IMR-90 (cell line): ENCODE measurements at regions not wholly inside any gene's neighbourhood (a gene's known extent, or its start where the extent isn't known, plus 50 kb on each side); places are given as distances from the start of the nearest gene placed in this dataset.

ENCODE experiments used
- ATAC-seq: fragments of 200-7000 bp; cut with Tn5 transposase; 2 replicates; pipeline ENCODE4 v1.9.1; 2020; ENCODE audit warnings: low read depth, mild to moderate bottlenecking, moderate library complexity
- BruUV-seq: library from RNA; stranded (reverse); fragments of 400-500 nt; replicated peaks from 2 replicates; lab custom pipeline; 2021; lab: Mats Ljungman, UMichigan
- CTCF ChIA-PET: fragments of 300-600 bp; formaldehyde crosslinking; extraction: SDS; loops from one replicate; lab custom pipeline; 2021; ENCODE audit warnings: antibody characterized with exemption; lab: Yijun Ruan, JAX
- POLR2A ChIA-PET: fragments of 300-600 bp; sonication (Branson Sonifier 250); formaldehyde crosslinking; loops from one replicate; lab custom pipeline; 2022; ENCODE audit warnings: antibody characterized with exemption; ENCODE audit not compliant: unreplicated experiment; lab: Charles Lee
- DNase-seq: peaks from one replicate; pipeline ENCODE4 v3.0.0; 2013
- H2AFZ ChIP-seq: replicated peaks from 2 replicates; pipeline ENCODE3; 2013; ENCODE audit warnings: low read length, mild to moderate bottlenecking; ENCODE audit not compliant: poor library complexity
- H2AK5ac ChIP-seq: 2 replicates; pipeline ENCODE4 v1.6.1; 2013; ENCODE audit warnings: low read depth, low read length, inconsistent platforms
- H2AK9ac ChIP-seq: replicated peaks from 2 replicates; pipeline ENCODE3; 2013; ENCODE audit warnings: mild to moderate bottlenecking, low read depth, low read length, moderate library complexity; ENCODE audit not compliant: poor library complexity
- H2BK120ac ChIP-seq: 2 replicates; pipeline ENCODE4 v1.6.1; 2013; ENCODE audit warnings: low read depth, low read length, inconsistent platforms
- H2BK15ac ChIP-seq: 3 replicates; pipeline ENCODE4 v1.6.1; 2013; ENCODE audit warnings: low read depth, low read length, inconsistent platforms
- H2BK20ac ChIP-seq: 2 replicates; pipeline ENCODE4 v1.6.1; 2013; ENCODE audit warnings: low read depth, mild to moderate bottlenecking, inconsistent platforms, low read length, moderate library complexity
- H2BK5ac ChIP-seq: 2 replicates; pipeline ENCODE4 v1.6.1; 2013; ENCODE audit warnings: mild to moderate bottlenecking, low read depth, low read length, inconsistent platforms; ENCODE audit not compliant: poor library complexity, severe bottlenecking
- H3K14ac ChIP-seq: replicated peaks from 2 replicates; pipeline ENCODE4 v1.6.1; 2013; ENCODE audit warnings: low read depth, low read length, inconsistent platforms
- H3K18ac ChIP-seq: 2 replicates; pipeline ENCODE4 v1.6.1; 2013; ENCODE audit warnings: low read depth, low read length, control low read depth
- H3K23ac ChIP-seq: 2 replicates; pipeline ENCODE4 v1.6.1; 2013; ENCODE audit warnings: low read depth, low read length, inconsistent platforms
- H3K27ac ChIP-seq: 2 replicates; pipeline ENCODE4 v1.5.1; 2013; ENCODE audit warnings: mild to moderate bottlenecking, control low read depth, low read length; ENCODE audit not compliant: insufficient read depth
- H3K27me3 ChIP-seq: 2 replicates; pipeline ENCODE4 v1.6.1; 2013; ENCODE audit warnings: low read length; ENCODE audit not compliant: control insufficient read depth, insufficient read depth
- H3K36me3 ChIP-seq: 2 replicates; pipeline ENCODE4 v1.6.1; 2013; ENCODE audit warnings: low read length, mixed read lengths; ENCODE audit not compliant: control insufficient read depth, insufficient read depth
- H3K4ac ChIP-seq: 2 replicates; pipeline ENCODE4 v1.6.1; 2013; ENCODE audit warnings: low read depth, low read length, inconsistent platforms
- H3K4me1 ChIP-seq: 2 replicates; pipeline ENCODE4 v1.6.1; 2013; ENCODE audit warnings: low read length, mixed read lengths; ENCODE audit not compliant: control insufficient read depth, insufficient read depth
- H3K4me2 ChIP-seq: 2 replicates; pipeline ENCODE4 v1.6.1; 2013; ENCODE audit warnings: low read depth, mild to moderate bottlenecking, control low read depth, low read length, moderate library complexity
- H3K4me3 ChIP-seq: 2 replicates; pipeline ENCODE4 v1.5.1; 2013; ENCODE audit warnings: low read depth, mild to moderate bottlenecking, control low read depth, low read length, moderate library complexity; ENCODE audit not compliant: insufficient read depth
- H3K56ac ChIP-seq: 2 replicates; pipeline ENCODE4 v1.6.1; 2013; ENCODE audit warnings: low read length, inconsistent platforms; ENCODE audit not compliant: insufficient read depth; ENCODE audit errors: extremely low read depth
- H3K79me1 ChIP-seq, 2 experiments: 2 replicates each; pipeline ENCODE4 v1.6.1; 2013; ENCODE audit warnings: low read length in 2 of 2, inconsistent platforms in 1 of 2, low read depth in 1 of 2
- H3K9ac ChIP-seq: 2 replicates; pipeline ENCODE4 v1.6.1; 2013; ENCODE audit warnings: low read depth, low read length, control low read depth
- H3K9me1 ChIP-seq: 2 replicates; pipeline ENCODE4 v1.6.1; 2013; ENCODE audit warnings: low read length, inconsistent platforms; ENCODE audit not compliant: insufficient read depth
- H3K9me3 ChIP-seq: 2 replicates; pipeline ENCODE4 v1.6.1; 2013; ENCODE audit warnings: low read length; ENCODE audit not compliant: control insufficient read depth, insufficient read depth
- H4K20me1 ChIP-seq: 2 replicates; pipeline ENCODE4 v1.6.1; 2013; ENCODE audit warnings: low read length, inconsistent platforms; ENCODE audit not compliant: insufficient read depth
- H4K5ac ChIP-seq: 2 replicates; pipeline ENCODE4 v1.6.1; 2013; ENCODE audit warnings: mild to moderate bottlenecking, low read depth, low read length, control low read depth
- H4K8ac ChIP-seq, 2 experiments: 2 replicates each; pipeline ENCODE4 v1.6.1; 2013; ENCODE audit warnings: low read depth in 2 of 2, low read length in 2 of 2, control low read depth in 1 of 2, inconsistent platforms in 1 of 2
- H4K91ac ChIP-seq: 2 replicates; pipeline ENCODE4 v1.6.1; 2013; ENCODE audit warnings: low read depth, low read length, inconsistent platforms; ENCODE audit not compliant: insufficient read depth
- CEBPB ChIP-seq: IDR thresholded peaks from 2 replicates; pipeline ENCODE4 v1.6.1; 2012; ENCODE audit warnings: low read depth, low read length, improper control_type of control experiment
- CHD1 ChIP-seq: IDR thresholded peaks from 2 replicates; pipeline ENCODE4 v1.6.1; 2012; ENCODE audit warnings: low read depth, low read length, improper control_type of control experiment
- MAFK ChIP-seq: IDR thresholded peaks from 2 replicates; pipeline ENCODE4 v1.6.1; 2012; ENCODE audit warnings: low read depth, low read length, improper control_type of control experiment
- MAZ ChIP-seq: IDR thresholded peaks from 2 replicates; pipeline ENCODE4 v1.6.1; 2012; ENCODE audit warnings: low read depth, mild to moderate bottlenecking, low read length, improper control_type of control experiment, moderate library complexity, borderline replicate concordance
- MXI1 ChIP-seq: IDR thresholded peaks from 2 replicates; pipeline ENCODE4 v1.6.1; 2012; ENCODE audit warnings: low read depth, mild to moderate bottlenecking, low read length, moderate library complexity, borderline replicate concordance
- NFE2L2 ChIP-seq: fragments of 150-350 bp; IDR thresholded peaks from 2 replicates; pipeline ENCODE4 v1.6.1; 2016; ENCODE audit warnings: low read depth, mild to moderate bottlenecking, low read length
- RAD21 ChIP-seq: IDR thresholded peaks from 2 replicates; pipeline ENCODE4 v1.6.1; 2012; ENCODE audit warnings: low read length, improper control_type of control experiment
- RCOR1 ChIP-seq: IDR thresholded peaks from 2 replicates; pipeline ENCODE4 v1.6.1; 2012; ENCODE audit warnings: mild to moderate bottlenecking, low read length, improper control_type of control experiment; ENCODE audit not compliant: insufficient replicate concordance
- WGBS, 2 experiments: methylation state at CpG; one replicate each; pipeline versions ENCODE4 v1.1.5 to v1.1.7; 2013; ENCODE audit warnings: missing lambda C conversion rate in 2 of 2; ENCODE audit not compliant: insufficient read length in 1 of 2; ENCODE audit errors: extremely low coverage in 2 of 2; 5-methylcytosine and 5-hydroxymethylcytosine counted together
- dilution Hi-C: fragments of 300-500 bp; cut with HindIII; formaldehyde crosslinking; loops from one replicate; pipeline ENCODE4 v1.14.3; 2018; ENCODE audit warnings: low sequenced_read_pairs; ENCODE audit not compliant: unreplicated experiment
- in situ Hi-C: fragments of 300-500 bp; cut with MboI; formaldehyde crosslinking; loops from 3 replicates; pipeline ENCODE4 v1.14.3; 2019; ENCODE audit warnings: low sequenced_read_pairs, inconsistent platforms, mixed read lengths
- intact Hi-C: fragments of 100-400 bp; cut with micrococcal nuclease; formaldehyde crosslinking; loops from 2 replicates; pipeline ENCODE4 v1.10.0; 2022
- TF ChIP-seq, protein P1 (sequence below): fragments of 150-350 bp; IDR thresholded peaks from 2 replicates; pipeline ENCODE4 v1.6.1; 2017; ENCODE audit warnings: mild to moderate bottlenecking, antibody characterized with exemption, low read length, low read depth
- TF ChIP-seq, protein P2 (sequence below): conservative IDR thresholded peaks from 2 replicates; pipeline ENCODE4 v1.5.1; 2012; ENCODE audit warnings: mild to moderate bottlenecking, low read depth, low read length, improper control_type of control experiment
- TF ChIP-seq, protein P3 (sequence below): fragments of 150-350 bp; IDR thresholded peaks from 2 replicates; pipeline ENCODE4 v1.6.1; 2016; ENCODE audit warnings: low read depth, mild to moderate bottlenecking, low read length, moderate library complexity, borderline replicate concordance

DNA sequence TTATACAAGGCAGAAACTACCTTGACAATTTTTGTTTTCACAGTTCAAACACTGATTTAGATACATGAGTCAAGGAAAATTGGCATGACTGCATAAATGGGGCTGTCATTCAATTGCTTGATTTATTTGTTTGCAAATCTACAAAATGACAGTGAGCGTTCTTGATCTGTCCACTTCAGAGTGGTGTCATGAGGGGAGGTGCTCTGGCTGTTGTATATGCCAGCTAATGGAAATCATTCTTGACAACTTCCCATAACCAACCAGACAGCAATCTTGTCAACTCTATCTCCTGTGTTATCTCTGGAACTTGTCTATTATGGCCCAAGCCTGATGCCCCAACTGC is 120.6 kb upstream of the UGP2 start:
- Histone ChIP-seq H3K23ac (no peak overlapping the region), H4K91ac (no peak overlapping the region), H3K79me1 (no peaks in the 10 kb centered on the region), H3K27ac (no peak overlapping the region), H4K20me1 (no peaks in the 10 kb centered on the region), H3K4ac (no peak overlapping the region), H2AK9ac (no peak overlapping the region), H3K4me1 (no peaks in the 10 kb centered on the region), H3K56ac (no peak overlapping the region), H3K36me3 (no peaks in the 10 kb centered on the region), H3K14ac (no peak overlapping the region), H2AFZ (no peak overlapping the region), H4K8ac (no peak overlapping the region), H4K5ac (no peak overlapping the region), H2BK15ac (no peak overlapping the region), H3K9me3 (no peaks in the 10 kb centered on the region), H2AK5ac (no peak overlapping the region), H3K4me2 (no peak overlapping the region), H3K4me3 (no peak overlapping the region), H3K18ac (no peak overlapping the region), H2BK5ac (no peak overlapping the region), H2BK120ac (no peak overlapping the region), H3K9ac (no peak overlapping the region), H3K27me3 (no peaks in the 10 kb centered on the region), H2BK20ac (no peak overlapping the region), H3K9me1 (no peaks in the 10 kb centered on the region)
- intact Hi-C loops: no loop called here
- ChIA-PET CTCF (no interaction called here), POLR2A (no interaction called here)
- no TSS peak for BruUV-seq
- no peak for DNase-seq
- no peak for TF ChIP-seq MAFK
- TF ChIP-seq, protein P1, sequence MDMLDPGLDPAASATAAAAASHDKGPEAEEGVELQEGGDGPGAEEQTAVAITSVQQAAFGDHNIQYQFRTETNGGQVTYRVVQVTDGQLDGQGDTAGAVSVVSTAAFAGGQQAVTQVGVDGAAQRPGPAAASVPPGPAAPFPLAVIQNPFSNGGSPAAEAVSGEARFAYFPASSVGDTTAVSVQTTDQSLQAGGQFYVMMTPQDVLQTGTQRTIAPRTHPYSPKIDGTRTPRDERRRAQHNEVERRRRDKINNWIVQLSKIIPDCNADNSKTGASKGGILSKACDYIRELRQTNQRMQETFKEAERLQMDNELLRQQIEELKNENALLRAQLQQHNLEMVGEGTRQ: no peak
- TF ChIP-seq CEBPB: no peak
- no peak for TF ChIP-seq MAZ
- TF ChIP-seq CHD1: no peak
- TF ChIP-seq NFE2L2: no peak
- no peak for TF ChIP-seq RAD21
- TF ChIP-seq, protein P2, sequence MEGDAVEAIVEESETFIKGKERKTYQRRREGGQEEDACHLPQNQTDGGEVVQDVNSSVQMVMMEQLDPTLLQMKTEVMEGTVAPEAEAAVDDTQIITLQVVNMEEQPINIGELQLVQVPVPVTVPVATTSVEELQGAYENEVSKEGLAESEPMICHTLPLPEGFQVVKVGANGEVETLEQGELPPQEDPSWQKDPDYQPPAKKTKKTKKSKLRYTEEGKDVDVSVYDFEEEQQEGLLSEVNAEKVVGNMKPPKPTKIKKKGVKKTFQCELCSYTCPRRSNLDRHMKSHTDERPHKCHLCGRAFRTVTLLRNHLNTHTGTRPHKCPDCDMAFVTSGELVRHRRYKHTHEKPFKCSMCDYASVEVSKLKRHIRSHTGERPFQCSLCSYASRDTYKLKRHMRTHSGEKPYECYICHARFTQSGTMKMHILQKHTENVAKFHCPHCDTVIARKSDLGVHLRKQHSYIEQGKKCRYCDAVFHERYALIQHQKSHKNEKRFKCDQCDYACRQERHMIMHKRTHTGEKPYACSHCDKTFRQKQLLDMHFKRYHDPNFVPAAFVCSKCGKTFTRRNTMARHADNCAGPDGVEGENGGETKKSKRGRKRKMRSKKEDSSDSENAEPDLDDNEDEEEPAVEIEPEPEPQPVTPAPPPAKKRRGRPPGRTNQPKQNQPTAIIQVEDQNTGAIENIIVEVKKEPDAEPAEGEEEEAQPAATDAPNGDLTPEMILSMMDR: no peak
- no peak for TF ChIP-seq MXI1
- no peak for TF ChIP-seq RCOR1
- TF ChIP-seq, protein P3, sequence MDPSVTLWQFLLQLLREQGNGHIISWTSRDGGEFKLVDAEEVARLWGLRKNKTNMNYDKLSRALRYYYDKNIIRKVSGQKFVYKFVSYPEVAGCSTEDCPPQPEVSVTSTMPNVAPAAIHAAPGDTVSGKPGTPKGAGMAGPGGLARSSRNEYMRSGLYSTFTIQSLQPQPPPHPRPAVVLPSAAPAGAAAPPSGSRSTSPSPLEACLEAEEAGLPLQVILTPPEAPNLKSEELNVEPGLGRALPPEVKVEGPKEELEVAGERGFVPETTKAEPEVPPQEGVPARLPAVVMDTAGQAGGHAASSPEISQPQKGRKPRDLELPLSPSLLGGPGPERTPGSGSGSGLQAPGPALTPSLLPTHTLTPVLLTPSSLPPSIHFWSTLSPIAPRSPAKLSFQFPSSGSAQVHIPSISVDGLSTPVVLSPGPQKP: no peak
- WGBS, 2 experiments: no CpG with 5 or more reads among the region's 1 CpG
- ATAC-seq: no peak
- in situ Hi-C loops: no loop called here
- dilution Hi-C loops: no loop called here
